Tibial nerve (tissue), 4 donors: ENCODE measurements at regions not wholly inside any gene's neighbourhood (a gene's known extent, or its start where the extent isn't known, plus 50 kb on each side); places are given as distances from the start of the nearest gene placed in this dataset.

Experiments used
- DNase-seq, 2 donors: peaks; one replicate each; pipeline ENCODE4 v3.0.0-alpha.2; 2019; ENCODE audit warnings: low spot score in 2 of 2
- H3K27ac ChIP-seq, 4 donors: fragments of 200-600 bp; sonication (generic) in 3 of 4; one replicate each; pipeline ENCODE4 v1.5.1; 2017 to 2019; ENCODE audit warnings: mild to moderate bottlenecking in 1 of 4
- H3K27me3 ChIP-seq, 2 donors: fragments of 200-600 bp; sonication (generic) in 1 of 2; one replicate each; pipeline versions ENCODE4 v1.5.1 to v1.6.0; 2017 to 2019
- H3K36me3 ChIP-seq, 3 donors: fragments of 200-600 bp; sonication (generic); one replicate each; pipeline ENCODE4 v1.5.1; 2018 to 2019
- H3K4me1 ChIP-seq, 4 donors: fragments of 200-600 bp; sonication (generic) in 3 of 4; one replicate each; pipeline ENCODE4 v1.5.1; 2017 to 2019
- H3K4me3 ChIP-seq, 4 donors: fragments of 200-600 bp; sonication (generic) in 3 of 4; one replicate each; pipeline ENCODE4 v1.5.1; 2017 to 2019; ENCODE audit warnings: mild to moderate bottlenecking in 1 of 4, moderate library complexity in 1 of 4
- H3K9me3 ChIP-seq, 4 donors: fragments of 200-600 bp; sonication (generic) in 3 of 4; one replicate each; pipeline ENCODE4 v1.5.1; 2017 to 2019
- EP300 ChIP-seq, 2 donors: sonication (generic); formaldehyde crosslinking; IDR thresholded peaks; one replicate each; pipeline ENCODE4 v1.6.1; 2017; ENCODE audit warnings: antibody characterized with exemption in 2 of 2, mild to moderate bottlenecking in 1 of 2
- POLR2A ChIP-seq, 2 donors: fragments of 450-650 bp; IDR thresholded peaks; one replicate each; pipeline ENCODE4 v1.6.1; 2017; ENCODE audit warnings: antibody characterized with exemption in 2 of 2, mild to moderate bottlenecking in 2 of 2, moderate library complexity in 2 of 2
- WGBS, 2 donors: methylation state at CpG; one replicate each; pipeline ENCODE4 v1.1.5; 2018; 5-methylcytosine and 5-hydroxymethylcytosine counted together
- TF ChIP-seq, protein P1 (sequence below), 5 experiments: fragments of 200-600 bp in 3 of 5; fragments of 450-650 bp in 2 of 5; sonication (generic) in 3 of 5; IDR thresholded peaks; one replicate each; pipeline ENCODE4 v1.5.1; 2016 to 2019; ENCODE audit warnings: antibody characterized with exemption in 5 of 5, mild to moderate bottlenecking in 3 of 5, moderate library complexity in 2 of 5

DNA sequence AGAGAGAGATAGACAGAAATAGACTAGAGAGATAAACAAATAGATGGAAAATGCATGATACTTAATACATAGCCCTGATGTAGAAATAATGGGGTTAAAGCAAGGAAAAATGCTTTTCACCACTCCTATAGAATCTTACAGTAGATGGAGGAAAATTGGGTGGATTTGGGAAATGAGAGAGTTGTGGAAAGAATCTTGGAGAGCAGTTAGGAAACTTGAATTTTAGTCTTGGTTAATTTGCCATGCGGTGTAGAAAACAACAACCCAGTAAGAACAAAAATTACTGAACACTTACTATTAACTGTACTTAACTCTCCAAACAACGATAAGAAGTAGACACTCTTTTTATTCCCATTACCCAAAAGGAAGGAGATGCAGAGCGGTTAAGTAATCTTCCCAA lies 329.8 kb downstream of the ZNF608 start:
- TF ChIP-seq POLR2A (IDR thresholded peaks at IDR 0.05) (no peak), EP300 (IDR thresholded peaks at IDR 0.05) (no peak)
- TF ChIP-seq, protein P1, sequence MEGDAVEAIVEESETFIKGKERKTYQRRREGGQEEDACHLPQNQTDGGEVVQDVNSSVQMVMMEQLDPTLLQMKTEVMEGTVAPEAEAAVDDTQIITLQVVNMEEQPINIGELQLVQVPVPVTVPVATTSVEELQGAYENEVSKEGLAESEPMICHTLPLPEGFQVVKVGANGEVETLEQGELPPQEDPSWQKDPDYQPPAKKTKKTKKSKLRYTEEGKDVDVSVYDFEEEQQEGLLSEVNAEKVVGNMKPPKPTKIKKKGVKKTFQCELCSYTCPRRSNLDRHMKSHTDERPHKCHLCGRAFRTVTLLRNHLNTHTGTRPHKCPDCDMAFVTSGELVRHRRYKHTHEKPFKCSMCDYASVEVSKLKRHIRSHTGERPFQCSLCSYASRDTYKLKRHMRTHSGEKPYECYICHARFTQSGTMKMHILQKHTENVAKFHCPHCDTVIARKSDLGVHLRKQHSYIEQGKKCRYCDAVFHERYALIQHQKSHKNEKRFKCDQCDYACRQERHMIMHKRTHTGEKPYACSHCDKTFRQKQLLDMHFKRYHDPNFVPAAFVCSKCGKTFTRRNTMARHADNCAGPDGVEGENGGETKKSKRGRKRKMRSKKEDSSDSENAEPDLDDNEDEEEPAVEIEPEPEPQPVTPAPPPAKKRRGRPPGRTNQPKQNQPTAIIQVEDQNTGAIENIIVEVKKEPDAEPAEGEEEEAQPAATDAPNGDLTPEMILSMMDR (IDR thresholded peaks at IDR 0.05) = no peak
- H3K9me3 ChIP-seq = peaks cover 0 to 5% (median 0%) of the 10 kb centered on the region in 4 donors
- no peaks in the 10 kb centered on the region for H3K4me1 ChIP-seq
- no peak overlapping the region for H3K27ac ChIP-seq
- no peak for DNase-seq
- no peaks in the 10 kb centered on the region for H3K36me3 ChIP-seq
- WGBS, 2 donors = 90 to 92% methylated on average over 3 of the region's 3 CpGs
- no peaks in the 10 kb centered on the region for H3K27me3 ChIP-seq
- H3K4me3 ChIP-seq = no peak overlapping the region

DNA sequence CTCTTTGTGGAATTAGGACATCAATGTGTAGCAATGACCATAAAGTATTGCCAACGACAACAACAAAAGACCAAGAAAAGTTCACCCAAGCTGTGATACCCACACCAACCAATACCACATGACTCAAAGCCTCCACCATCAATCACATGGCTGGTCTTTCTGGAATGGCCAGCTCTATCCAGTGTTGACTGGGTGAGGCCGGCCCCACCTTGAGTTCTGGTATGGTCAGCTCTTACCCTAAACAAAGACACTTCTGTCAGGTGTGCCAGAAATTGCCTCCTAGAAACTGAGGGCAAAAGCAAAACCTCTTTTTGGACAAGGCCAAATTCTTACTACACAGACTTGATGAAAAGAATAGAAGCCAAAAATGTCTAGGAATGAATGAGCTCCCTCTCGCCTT lies 331.5 kb downstream of the ZNF608 start:
- Histone ChIP-seq H3K27me3 (no peaks in the 10 kb centered on the region), H3K36me3 (no peaks in the 10 kb centered on the region), H3K4me1 (no peaks in the 10 kb centered on the region), H3K9me3 (no peaks in the 10 kb centered on the region), H3K27ac (no peak overlapping the region), H3K4me3 (no peak overlapping the region)
- WGBS, 2 donors = 83 to 84% methylated on average over 3 of the region's 3 CpGs
- no peak for TF ChIP-seq EP300 (IDR thresholded peaks at IDR 0.05)
- TF ChIP-seq, protein P1 (IDR thresholded peaks at IDR 0.05) = no peak
- DNase-seq = no peak

DNA sequence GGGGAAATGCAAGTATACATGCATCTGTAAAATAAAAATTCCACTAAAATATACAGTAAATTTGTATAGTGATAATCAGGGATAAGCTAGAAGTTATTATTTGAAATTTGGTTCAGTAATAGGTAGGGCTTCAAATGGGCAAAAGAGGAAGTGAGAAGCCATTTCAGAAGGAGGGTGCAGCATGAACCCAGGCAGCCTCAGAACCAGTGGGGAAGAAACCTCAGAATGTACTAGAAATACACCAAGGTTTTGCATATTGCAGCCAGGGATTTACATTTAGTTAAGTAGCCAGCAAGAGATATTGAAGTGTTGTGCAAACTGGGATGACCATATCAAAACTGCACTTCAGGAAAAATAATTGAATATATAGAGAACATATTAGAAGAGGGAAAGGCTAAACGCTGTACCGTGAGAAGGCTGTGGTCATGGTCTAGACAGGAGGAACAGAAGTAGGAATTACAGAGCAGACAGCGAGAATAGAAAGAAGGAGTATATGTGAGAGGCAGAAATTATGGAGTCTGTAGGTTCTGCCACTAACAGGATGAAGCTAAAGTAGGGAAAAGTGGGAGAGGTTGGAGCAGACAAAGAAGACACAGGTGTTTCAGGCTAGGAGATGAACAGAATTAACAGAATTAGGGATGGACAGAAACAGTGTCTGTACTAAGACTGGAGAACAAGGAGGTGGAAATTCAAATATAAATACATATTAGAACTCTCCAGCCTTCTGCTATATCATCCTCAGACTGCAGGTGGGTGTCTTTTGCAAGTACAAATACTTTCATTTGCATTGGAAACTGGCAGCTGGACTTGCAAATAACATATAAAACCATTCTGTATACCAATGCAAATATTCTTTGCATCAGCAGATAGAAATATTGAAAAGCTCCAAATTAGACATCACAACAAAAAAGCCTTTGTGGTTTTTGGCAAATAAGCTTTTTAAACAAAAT lies 335.6 kb downstream of the ZNF608 start:
- Histone ChIP-seq H3K9me3 (no peaks in the 10 kb centered on the region), H3K4me3 (no peak overlapping the region), H3K4me1 (peaks cover 0 to 14% (median 0%) of the 10 kb centered on the region in 4 donors), H3K27me3 (no peaks in the 10 kb centered on the region), H3K36me3 (no peaks in the 10 kb centered on the region), H3K27ac (no peak overlapping the region)
- 92% methylated on average over 3 of the region's 3 CpGs for WGBS, 2 donors
- TF ChIP-seq, protein P1 (IDR thresholded peaks at IDR 0.05) = no peak
- TF ChIP-seq POLR2A (IDR thresholded peaks at IDR 0.05) (no peak), EP300 (IDR thresholded peaks at IDR 0.05) (no peak)
- no peak for DNase-seq

DNA sequence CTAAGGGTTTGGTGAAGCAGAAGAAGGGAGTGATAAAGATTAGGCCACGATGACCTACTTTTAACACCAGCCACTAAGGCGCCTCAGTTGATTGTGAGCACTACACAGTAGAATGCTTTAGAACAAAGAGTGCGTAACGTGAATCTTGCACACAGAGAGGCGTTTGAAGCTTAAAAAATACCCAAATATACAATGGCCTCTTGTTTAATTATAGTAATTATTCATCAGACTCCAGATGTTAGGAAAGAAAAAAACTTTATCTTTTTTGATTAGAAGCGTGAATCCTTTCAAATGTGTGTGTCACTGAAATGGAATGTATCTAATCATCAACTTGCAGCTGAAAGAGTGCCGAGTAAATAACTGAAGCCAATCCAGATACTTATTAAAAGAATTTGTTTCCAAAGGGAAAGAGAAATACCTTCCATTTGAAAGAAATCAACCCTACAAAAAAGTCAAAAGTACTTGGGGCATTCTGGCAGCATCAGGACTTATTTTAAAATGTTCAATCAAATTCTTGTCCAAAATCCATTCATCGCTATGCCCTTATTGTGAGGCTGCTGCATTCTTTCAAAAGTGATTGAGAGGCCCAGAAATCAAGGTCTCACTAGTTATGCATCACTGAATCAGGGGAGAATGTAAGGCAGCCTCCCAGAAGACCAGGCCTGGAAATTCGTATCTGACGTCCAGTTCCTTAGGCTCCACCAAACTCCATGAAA lies 337.5 kb downstream of the ZNF608 start:
- no peak for TF ChIP-seq POLR2A (IDR thresholded peaks at IDR 0.05)
- TF ChIP-seq, protein P1 (IDR thresholded peaks at IDR 0.05) = no peak
- TF ChIP-seq EP300 (IDR thresholded peaks at IDR 0.05) = no peak

DNA sequence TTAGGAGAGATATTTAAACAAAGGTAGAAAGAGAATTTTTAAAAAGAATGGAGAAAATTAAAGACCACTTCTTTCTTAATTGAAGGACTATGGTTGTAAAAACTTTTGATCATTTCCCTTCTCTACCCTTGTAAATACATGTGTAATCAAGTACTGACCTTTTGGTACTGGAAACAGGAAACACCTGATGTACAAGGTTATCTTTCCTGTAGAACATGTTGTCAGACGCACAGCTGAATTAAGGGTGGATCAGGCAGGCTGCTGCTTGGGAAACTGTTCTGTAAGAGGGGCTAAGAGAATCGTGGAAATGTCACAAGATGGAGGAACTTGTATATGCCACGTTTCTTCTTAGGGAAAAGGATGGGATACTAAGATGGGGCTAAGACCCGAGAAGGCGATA lies 341.6 kb downstream of the ZNF608 start:
- no peaks in the 10 kb centered on the region for H3K9me3 ChIP-seq
- TF ChIP-seq, protein P1 (IDR thresholded peaks at IDR 0.05) = no peak
- TF ChIP-seq POLR2A (IDR thresholded peaks at IDR 0.05) (no peak), EP300 (IDR thresholded peaks at IDR 0.05) (no peak)
- 87 to 97% methylated on average over 5 of the region's 5 CpGs for WGBS, 2 donors

More for the DNA sequence above, 337.5 kb downstream of the ZNF608 start:
- H3K27ac ChIP-seq = peak overlapping the region in 2 of 4 donors; percentile 54 to 68
- 39 to 45% methylated on average over 10 of the region's 10 CpGs for WGBS, 2 donors
- no peaks in the 10 kb centered on the region for H3K36me3 ChIP-seq
- peaks cover 0 to 14% (median 0%) of the 10 kb centered on the region in 4 donors for H3K4me1 ChIP-seq
- H3K9me3 ChIP-seq = no peaks in the 10 kb centered on the region
- no peak overlapping the region for H3K4me3 ChIP-seq
- no peak for DNase-seq
- H3K27me3 ChIP-seq = no peaks in the 10 kb centered on the region

More for the DNA sequence above, 341.6 kb downstream of the ZNF608 start:
- Histone ChIP-seq H3K36me3 (no peaks in the 10 kb centered on the region), H3K4me1 (peaks cover 0 to 34% (median 5%) of the 10 kb centered on the region in 4 donors), H3K4me3 (no peak overlapping the region), H3K27me3 (no peaks in the 10 kb centered on the region), H3K27ac (no peak overlapping the region)
- DNase-seq = no peak
